ENCODE measurements at regions not wholly inside any gene's neighbourhood (a gene's known extent, or its start where the extent isn't known, plus 50 kb on each side); places are given as distances from the start of the nearest gene placed in this dataset.

- TF ChIP-seq, protein P1, sequence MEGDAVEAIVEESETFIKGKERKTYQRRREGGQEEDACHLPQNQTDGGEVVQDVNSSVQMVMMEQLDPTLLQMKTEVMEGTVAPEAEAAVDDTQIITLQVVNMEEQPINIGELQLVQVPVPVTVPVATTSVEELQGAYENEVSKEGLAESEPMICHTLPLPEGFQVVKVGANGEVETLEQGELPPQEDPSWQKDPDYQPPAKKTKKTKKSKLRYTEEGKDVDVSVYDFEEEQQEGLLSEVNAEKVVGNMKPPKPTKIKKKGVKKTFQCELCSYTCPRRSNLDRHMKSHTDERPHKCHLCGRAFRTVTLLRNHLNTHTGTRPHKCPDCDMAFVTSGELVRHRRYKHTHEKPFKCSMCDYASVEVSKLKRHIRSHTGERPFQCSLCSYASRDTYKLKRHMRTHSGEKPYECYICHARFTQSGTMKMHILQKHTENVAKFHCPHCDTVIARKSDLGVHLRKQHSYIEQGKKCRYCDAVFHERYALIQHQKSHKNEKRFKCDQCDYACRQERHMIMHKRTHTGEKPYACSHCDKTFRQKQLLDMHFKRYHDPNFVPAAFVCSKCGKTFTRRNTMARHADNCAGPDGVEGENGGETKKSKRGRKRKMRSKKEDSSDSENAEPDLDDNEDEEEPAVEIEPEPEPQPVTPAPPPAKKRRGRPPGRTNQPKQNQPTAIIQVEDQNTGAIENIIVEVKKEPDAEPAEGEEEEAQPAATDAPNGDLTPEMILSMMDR (IDR thresholded peaks at IDR 0.05; ENCODE audit: low read length) = no peak
- TF ChIP-seq EZH2phosphoT487 (IDR thresholded peaks at IDR 0.05; ENCODE audit: low read length) = no peak
These were observed 196.0 kb upstream of the NCAM2 start for GRCh38 chr21:20802201-20802600.

All from MM.1S (cell line).